SK-N-SH (cell line): ENCODE measurements at regions not wholly inside any gene's neighbourhood (a gene's known extent, or its start where the extent isn't known, plus 50 kb on each side); places are given as distances from the start of the nearest gene placed in this dataset.

Experiments
- CTCF ChIA-PET: fragments of 300-600, 350-600 bp; formaldehyde crosslinking; extraction: SDS; loops from one replicate; lab custom pipeline; 2021; lab: Yijun Ruan, JAX
- POLR2A ChIA-PET: fragments of 350-600 bp; sonication (Branson Sonifier 250); formaldehyde crosslinking; extraction: SDS; loops from one replicate; lab custom pipeline; 2020; ENCODE audit warnings: antibody characterized with exemption, inconsistent platforms; lab: Yijun Ruan, JAX
- DNase-seq: peaks from one replicate; pipeline ENCODE4 v3.0.0; 2012
- H2AFZ ChIP-seq: fragments of 200-600 bp; sonication (generic); 2 replicates; pipeline ENCODE4 v1.8.1; 2016; ENCODE audit warnings: antibody characterized with exemption, mild to moderate bottlenecking, low read depth
- H3F3A ChIP-seq: fragments of 200-600 bp; sonication (generic); replicated peaks from 2 replicates; pipeline ENCODE3; 2016; ENCODE audit warnings: antibody characterized with exemption, mild to moderate bottlenecking; ENCODE audit not compliant: insufficient read depth
- H3K27ac ChIP-seq, 2 experiments: fragments of 200-500 bp in 1 of 2; fragments of 200-600 bp in 1 of 2; sonication (Bioruptor generic) in 1 of 2; sonication (generic), shearing (Covaris generic) in 1 of 2; 2 replicates each; pipeline versions ENCODE4 v1.5.1 to v1.6.1; 2014 to 2016; ENCODE audit warnings: low read depth in 2 of 2, inconsistent platforms in 1 of 2, low read length in 1 of 2, mild to moderate bottlenecking in 1 of 2, mixed read lengths in 1 of 2
- H3K27me3 ChIP-seq: fragments of 200-600 bp; sonication (generic), shearing (Covaris generic); 2 replicates; pipeline ENCODE4 v1.6.1; 2016; ENCODE audit warnings: mixed run types; ENCODE audit not compliant: insufficient read depth
- H3K36me3 ChIP-seq, 2 experiments: fragments of 200-500 bp in 1 of 2; fragments of 200-600 bp in 1 of 2; sonication (Bioruptor generic) in 1 of 2; sonication (generic) in 1 of 2; replicated peaks in 1 of 2; 2 replicates each; pipeline versions ENCODE3 to v1.5.1; 2014 to 2016; ENCODE audit warnings: low read length in 1 of 2, mild to moderate bottlenecking in 1 of 2; ENCODE audit not compliant: insufficient read depth in 2 of 2, control insufficient read depth in 1 of 2
- H3K4me1 ChIP-seq, 2 experiments: fragments of 200-500 bp in 1 of 2; fragments of 200-600 bp in 1 of 2; sonication (Bioruptor generic) in 1 of 2; sonication (generic), shearing (Covaris generic) in 1 of 2; 2 replicates each; pipeline versions ENCODE4 v1.5.1 to v1.6.1; 2014 to 2016; ENCODE audit warnings: low read depth in 1 of 2, low read length in 1 of 2, mixed run types in 1 of 2; ENCODE audit not compliant: insufficient read depth in 2 of 2, control insufficient read depth in 1 of 2
- H3K4me2 ChIP-seq: fragments of 200-600 bp; sonication (generic), shearing (Covaris generic); 2 replicates; pipeline ENCODE4 v1.6.1; 2017; ENCODE audit warnings: mixed run types
- H3K4me3 ChIP-seq, 2 experiments: fragments of 200-500 bp in 1 of 2; fragments of 200-600 bp in 1 of 2; sonication (Bioruptor generic) in 1 of 2; sonication (generic), shearing (Covaris generic) in 1 of 2; 2 replicates each; pipeline versions ENCODE4 v1.5.1 to v1.8.1; 2014 to 2016; ENCODE audit warnings: low read depth in 2 of 2, inconsistent platforms in 1 of 2, low read length in 1 of 2, mild to moderate bottlenecking in 1 of 2, mixed read lengths in 1 of 2, moderate library complexity in 1 of 2
- H3K79me2 ChIP-seq: fragments of 200-600 bp; sonication (generic); 2 replicates; pipeline ENCODE4 v1.8.1; 2017; ENCODE audit warnings: mild to moderate bottlenecking; ENCODE audit not compliant: insufficient read depth
- H3K9ac ChIP-seq: fragments of 200-600 bp; sonication (generic); 2 replicates; pipeline ENCODE4 v1.6.1; 2017; ENCODE audit warnings: mixed run types
- H3K9me2 ChIP-seq: fragments of 200-600 bp; sonication (generic); 2 replicates; pipeline ENCODE4 v1.6.1; 2017; ENCODE audit warnings: mixed run types
- H3K9me3 ChIP-seq: fragments of 200-600 bp; sonication (generic); 2 replicates; pipeline ENCODE4 v1.6.1; 2017; ENCODE audit warnings: mixed run types, mild to moderate bottlenecking, moderate library complexity
- H4K20me1 ChIP-seq: fragments of 200-600 bp; sonication (generic); 2 replicates; pipeline ENCODE4 v1.6.1; 2017; ENCODE audit warnings: mild to moderate bottlenecking, mixed run types; ENCODE audit not compliant: insufficient read depth
- EP300 ChIP-seq, 2 experiments: IDR thresholded peaks; 2 replicates each; pipeline versions ENCODE4 v1.4.0 to v1.6.1; 2012; ENCODE audit warnings: borderline replicate concordance in 1 of 2, low read depth in 1 of 2, low read length in 1 of 2
- EZH2phosphoT487 ChIP-seq: fragments of 200-600 bp; sonication (generic); IDR thresholded peaks from 2 replicates; pipeline ENCODE4 v1.6.1; 2017; ENCODE audit warnings: low read depth, mixed run types, mild to moderate bottlenecking, antibody characterized with exemption, moderate library complexity, borderline replicate concordance
- FOSL2 ChIP-seq: IDR thresholded peaks from 2 replicates; pipeline ENCODE4 v1.4.0; 2012; ENCODE audit warnings: low read depth, mild to moderate bottlenecking, moderate library complexity, borderline replicate concordance
- FOXJ3 ChIP-seq: sonication (generic); formaldehyde crosslinking; IDR thresholded peaks from 2 replicates; pipeline ENCODE4 v1.5.1; 2020; ENCODE audit warnings: mild to moderate bottlenecking, missing genetic modification reagents
- FOXM1 ChIP-seq: IDR thresholded peaks from 2 replicates; pipeline ENCODE4 v1.4.0; 2012; ENCODE audit warnings: low read depth, mild to moderate bottlenecking
- IRF3 ChIP-seq: fragments of 150-350 bp; IDR thresholded peaks from 2 replicates; pipeline ENCODE4 v1.6.1; 2016; ENCODE audit warnings: mild to moderate bottlenecking, low read depth, low read length
- NFIC ChIP-seq: IDR thresholded peaks from 2 replicates; pipeline ENCODE4 v1.4.0; 2012; ENCODE audit warnings: borderline replicate concordance
- PBX3 ChIP-seq: IDR thresholded peaks from 2 replicates; pipeline ENCODE4; 2012
- SIN3A ChIP-seq: IDR thresholded peaks from 2 replicates; pipeline ENCODE4 v1.6.1; 2012; ENCODE audit warnings: low read depth, mild to moderate bottlenecking, low read length, moderate library complexity, borderline replicate concordance
- USF2 ChIP-seq: fragments of 150-350 bp; IDR thresholded peaks from 2 replicates; pipeline ENCODE4 v1.6.1; 2017; ENCODE audit warnings: antibody characterized with exemption, low read length, low read depth, borderline replicate concordance
- WGBS: methylation state at CpG from one replicate; pipeline ENCODE4 v1.1.6; 2017; ENCODE audit warnings: low lambda C conversion rate; 5-methylcytosine and 5-hydroxymethylcytosine counted together

GRCh38 chrX:9147726-9148125 is 113.8 kb upstream of the FAM9B start (continued):
- TF ChIP-seq USF2 (no peak), SIN3A (no peak), FOSL2 (no peak), EZH2phosphoT487 (no peak), FOXM1 (no peak), EP300 (IDR thresholded peaks at IDR 0.05; ENCODE audit: borderline replicate concordance in 1 of 2, low read depth in 1 of 2, low read length in 1 of 2) (no peak), NFIC (no peak), FOXJ3 (no peak), PBX3 (no peak)

GRCh38 chrX:9148615-9149399 is 114.9 kb upstream of the FAM9B start:
- no peak overlapping the region for H3K27ac ChIP-seq

More at GRCh38 chrX:9148615-9149399, 114.9 kb upstream of the FAM9B start:
- 20% methylated on average over 9 of the region's 9 CpGs for WGBS
- H3K9me2 ChIP-seq, result no peaks in the 10 kb centered on the region
- no peaks in the 10 kb centered on the region for H3K79me2 ChIP-seq
- no peak overlapping the region for H3K4me2 ChIP-seq
- DNase-seq, result no peak
- POLR2A ChIA-PET, result no interaction called here
- no peaks in the 10 kb centered on the region for H3F3A ChIP-seq
- H3K9ac ChIP-seq, result no peak overlapping the region
- no peaks in the 10 kb centered on the region for H3K36me3 ChIP-seq
- no peaks in the 10 kb centered on the region for H4K20me1 ChIP-seq
- no peak overlapping the region for H3K4me3 ChIP-seq
- no peaks in the 10 kb centered on the region for H3K9me3 ChIP-seq
- no peaks in the 10 kb centered on the region for H3K27me3 ChIP-seq
- CTCF ChIA-PET, result no interaction called here
- H3K4me1 ChIP-seq, result no peaks in the 10 kb centered on the region
- H2AFZ ChIP-seq, result no peak overlapping the region
- no peak for TF ChIP-seq IRF3
